Activated gamma-delta T cell treated with Interleukin-2 at 50 U/mL for 16 hours (primary cell): ENCODE measurements at regions not wholly inside any gene's neighbourhood (a gene's known extent, or its start where the extent isn't known, plus 50 kb on each side); places are given as distances from the start of the nearest gene placed in this dataset.
"Not testable (repeated sequence)": the region's sequence is repeated elsewhere in the genome, so short reads cannot be mapped to it uniquely, and the experiment has no call there.

ENCODE experiments used
- DNase-seq: peaks from one replicate; pipeline ENCODE4 v3.0.0-alpha.2; 2020

GRCh38 chr12:126212824-126213223 lies 1147.6 kb downstream of the AACS start:
- DNase-seq, result no peak

- DNase-seq, result no peak
Observed at GRCh38 chr12:126218697-126219096, 1153.5 kb downstream of the AACS start.

GRCh38 chr12:126219139-126219538 lies 1153.9 kb downstream of the AACS start:
- DNase-seq, result no peak

GRCh38 chr12:126219654-126220279 lies 1154.5 kb downstream of the AACS start:
- no peak for DNase-seq

GRCh38 chr12:126224032-126224431 lies 1158.8 kb downstream of the AACS start:
- DNase-seq, result no peak

GRCh38 chr12:126228936-126229335 lies 1163.7 kb downstream of the AACS start:
- no peak for DNase-seq

GRCh38 chr12:126232711-126233110 lies 1167.5 kb downstream of the AACS start:
- DNase-seq, result no peak

GRCh38 chr12:126233625-126234024 lies 1168.4 kb downstream of the AACS start:
- no peak for DNase-seq

- DNase-seq, result no peak
Observed at GRCh38 chr12:126243814-126244440, 1178.7 kb downstream of the AACS start.

GRCh38 chr12:126247936-126248335 lies 1182.7 kb downstream of the AACS start:
- no peak for DNase-seq

GRCh38 chr12:126248871-126249403 lies 1183.7 kb downstream of the AACS start:
- no peak for DNase-seq

- DNase-seq, result no peak
Observed at GRCh38 chr12:126258190-126258589, 1193.0 kb downstream of the AACS start.

- DNase-seq, result no peak
Observed at GRCh38 chr12:126262829-126263228, 1197.6 kb downstream of the AACS start.

- DNase-seq, result no peak
Observed at GRCh38 chr12:126268222-126268621, 1203.0 kb downstream of the AACS start.

GRCh38 chr12:126271159-126271558 lies 1205.9 kb downstream of the AACS start:
- DNase-seq, result no peak

GRCh38 chr12:126282691-126283090 lies 1217.5 kb downstream of the AACS start:
- no peak for DNase-seq

GRCh38 chr12:126286203-126286602 lies 1221.0 kb downstream of the AACS start:
- no peak for DNase-seq

GRCh38 chr12:126290456-126290855 lies 1225.2 kb downstream of the AACS start:
- no peak for DNase-seq

GRCh38 chr12:126291987-126292386 lies 1226.8 kb downstream of the AACS start:
- not testable (repeated sequence) for DNase-seq

- DNase-seq, result no peak
Observed at GRCh38 chr12:126295652-126296051, 1230.4 kb downstream of the AACS start.

- DNase-seq, result no peak
Observed at GRCh38 chr12:126309278-126309677, 1244.0 kb downstream of the AACS start.

- DNase-seq, result no peak
Observed at GRCh38 chr12:126312457-126312856, 1247.2 kb downstream of the AACS start.

- DNase-seq, result no peak
Observed at GRCh38 chr12:126316411-126316810, 1251.2 kb downstream of the AACS start.

- DNase-seq, result no peak
Observed at GRCh38 chr12:126337556-126338441, 1272.6 kb downstream of the AACS start.
